ENCODE measurements at regions not wholly inside any gene's neighbourhood (a gene's known extent, or its start where the extent isn't known, plus 50 kb on each side); places are given as distances from the start of the nearest gene placed in this dataset.

DNA sequence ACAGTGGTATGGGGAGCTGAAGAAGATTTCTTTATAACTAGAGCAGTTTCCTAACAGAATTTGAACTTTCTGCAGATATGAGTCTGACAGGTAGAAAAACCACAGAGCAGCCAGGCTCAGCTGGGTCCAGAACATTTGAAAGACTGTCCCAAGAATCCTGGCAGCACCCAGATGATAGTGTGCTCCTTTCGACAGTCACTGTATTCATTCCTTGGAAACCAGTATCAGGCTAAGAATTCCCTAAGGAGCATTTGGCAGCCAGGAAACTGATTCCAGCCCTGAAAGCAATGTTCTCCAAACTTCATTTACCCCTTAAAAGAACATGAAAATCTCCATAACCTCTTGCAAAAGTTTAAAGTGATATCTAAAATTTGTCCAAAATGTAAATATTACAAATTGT lies 123.0 kb upstream of the MTAP start:
- H3K4me3 ChIP-seq: no peak overlapping the region
- H3K36me3 ChIP-seq: no peaks in the 10 kb centered on the region
- peaks cover 0 to 13% (median 3%) of the 10 kb centered on the region in 7 donors for H3K27me3 ChIP-seq
- no peaks in the 10 kb centered on the region for H3K4me1 ChIP-seq
- no peak overlapping the region for H3K27ac ChIP-seq
- no peaks in the 10 kb centered on the region for H3K9me3 ChIP-seq
- intact Hi-C loops (cut with DNase I): loop anchor here in 1 of 10 donors (10.0 kb wide), 1 partner anchor 55 kb away; no protein-coding TSS in a partner anchor
- ATAC-seq: no peak
- TF ChIP-seq, protein P1, sequence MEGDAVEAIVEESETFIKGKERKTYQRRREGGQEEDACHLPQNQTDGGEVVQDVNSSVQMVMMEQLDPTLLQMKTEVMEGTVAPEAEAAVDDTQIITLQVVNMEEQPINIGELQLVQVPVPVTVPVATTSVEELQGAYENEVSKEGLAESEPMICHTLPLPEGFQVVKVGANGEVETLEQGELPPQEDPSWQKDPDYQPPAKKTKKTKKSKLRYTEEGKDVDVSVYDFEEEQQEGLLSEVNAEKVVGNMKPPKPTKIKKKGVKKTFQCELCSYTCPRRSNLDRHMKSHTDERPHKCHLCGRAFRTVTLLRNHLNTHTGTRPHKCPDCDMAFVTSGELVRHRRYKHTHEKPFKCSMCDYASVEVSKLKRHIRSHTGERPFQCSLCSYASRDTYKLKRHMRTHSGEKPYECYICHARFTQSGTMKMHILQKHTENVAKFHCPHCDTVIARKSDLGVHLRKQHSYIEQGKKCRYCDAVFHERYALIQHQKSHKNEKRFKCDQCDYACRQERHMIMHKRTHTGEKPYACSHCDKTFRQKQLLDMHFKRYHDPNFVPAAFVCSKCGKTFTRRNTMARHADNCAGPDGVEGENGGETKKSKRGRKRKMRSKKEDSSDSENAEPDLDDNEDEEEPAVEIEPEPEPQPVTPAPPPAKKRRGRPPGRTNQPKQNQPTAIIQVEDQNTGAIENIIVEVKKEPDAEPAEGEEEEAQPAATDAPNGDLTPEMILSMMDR (IDR thresholded peaks at IDR 0.05): no peak
- DNase-seq: no peak
- 13 to 17% methylated on average over 1 of the region's 1 CpG for WGBS, 2 donors

DNA sequence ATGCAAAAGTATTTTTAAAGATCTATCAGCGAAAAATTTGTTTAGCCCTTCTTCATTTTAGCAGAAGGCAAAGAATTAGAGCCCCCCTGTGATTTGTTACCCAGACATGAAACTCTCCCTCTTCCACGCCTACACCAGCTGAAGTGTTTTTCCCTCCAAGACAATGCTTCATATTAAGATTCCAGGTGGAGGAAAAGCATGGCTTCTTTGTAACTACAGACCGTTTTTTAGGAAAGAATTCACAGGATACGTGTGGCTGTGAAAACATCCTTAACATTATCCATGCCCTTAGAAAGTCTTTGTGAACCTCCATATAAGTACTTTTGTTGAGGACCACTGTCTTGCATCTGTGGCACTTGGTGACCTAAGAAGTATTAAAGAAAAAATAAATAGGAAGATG lies 121.8 kb upstream of the MTAP start:
- no peak for ATAC-seq
- WGBS, 2 donors: 74 to 77% methylated on average over 4 of the region's 4 CpGs
- DNase-seq: no peak
- intact Hi-C loops (cut with DNase I): loop anchor here in 1 of 10 donors (10.0 kb wide), 1 partner anchor 96 kb away; no protein-coding TSS in a partner anchor
- H3K27ac ChIP-seq: no peak overlapping the region
- H3K4me3 ChIP-seq: no peak overlapping the region
- TF ChIP-seq, protein P1 (IDR thresholded peaks at IDR 0.05): no peak
- no peaks in the 10 kb centered on the region for H3K9me3 ChIP-seq
- peaks cover 0 to 5% (median 0%) of the 10 kb centered on the region in 9 donors for H3K4me1 ChIP-seq
- H3K27me3 ChIP-seq: peaks cover 0 to 13% (median 3%) of the 10 kb centered on the region in 7 donors
- no peaks in the 10 kb centered on the region for H3K36me3 ChIP-seq

DNA sequence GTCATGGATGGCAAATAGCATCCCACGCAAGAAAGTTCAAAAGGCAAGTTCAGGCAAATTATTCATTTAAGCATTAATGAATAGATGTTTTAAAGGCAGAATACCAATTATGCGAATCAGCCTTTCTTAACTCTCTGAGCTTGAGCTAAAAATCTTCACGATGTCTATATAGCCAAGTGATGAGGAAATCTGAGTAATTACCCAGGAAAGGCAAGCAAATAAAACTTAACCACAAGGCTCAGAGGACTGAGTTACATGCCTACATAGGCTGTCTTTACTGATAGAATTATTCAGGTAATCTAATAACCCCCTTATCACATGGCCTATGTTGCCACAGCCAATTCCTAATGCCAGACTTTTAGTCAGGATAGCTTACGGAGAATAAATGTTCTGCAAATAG lies 120.8 kb upstream of the MTAP start:
- no peaks in the 10 kb centered on the region for H3K9me3 ChIP-seq
- DNase-seq: no peak
- H3K4me1 ChIP-seq: peaks cover 0 to 5% (median 0%) of the 10 kb centered on the region in 9 donors
- ATAC-seq: no peak
- H3K27ac ChIP-seq: no peak overlapping the region
- TF ChIP-seq, protein P1 (IDR thresholded peaks at IDR 0.05): no peak
- no peaks in the 10 kb centered on the region for H3K36me3 ChIP-seq
- peaks cover 0 to 10% (median 0%) of the 10 kb centered on the region in 7 donors for H3K27me3 ChIP-seq
- 84 to 92% methylated on average over 4 of the region's 4 CpGs for WGBS, 2 donors
- H3K4me3 ChIP-seq: no peak overlapping the region
- intact Hi-C loops (cut with DNase I): loop anchor here in 1 of 10 donors (10.0 kb wide), 1 partner anchor 97 kb away; no protein-coding TSS in a partner anchor

DNA sequence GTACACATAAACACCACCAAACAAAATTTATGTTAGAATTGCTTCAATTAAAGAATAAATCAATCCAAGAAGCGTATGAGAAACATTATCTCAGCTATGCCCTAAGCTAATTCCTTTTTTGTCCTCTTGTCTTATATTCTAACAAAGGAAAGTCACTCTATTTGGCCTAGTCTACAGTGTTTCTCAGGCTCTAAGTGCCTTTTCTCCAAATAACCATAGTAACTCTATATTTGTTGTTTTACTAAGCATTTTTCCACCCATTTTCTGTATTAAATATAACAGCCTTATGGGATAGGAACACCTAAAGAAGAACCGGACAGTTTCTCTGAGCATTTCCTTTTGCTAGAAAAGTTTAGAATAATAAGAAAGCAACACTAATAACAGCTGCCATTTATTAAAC lies 120.1 kb upstream of the MTAP start:
- Histone ChIP-seq H3K4me3 (no peak overlapping the region), H3K9me3 (no peaks in the 10 kb centered on the region), H3K27ac (no peak overlapping the region), H3K36me3 (no peaks in the 10 kb centered on the region), H3K27me3 (peaks cover 0 to 8% (median 0%) of the 10 kb centered on the region in 7 donors), H3K4me1 (peaks cover 0 to 5% (median 0%) of the 10 kb centered on the region in 9 donors)
- 77 to 85% methylated on average over 2 of the region's 2 CpGs for WGBS, 2 donors
- TF ChIP-seq, protein P1 (IDR thresholded peaks at IDR 0.05): no peak
- ATAC-seq (no peak), DNase-seq (no peak)
- intact Hi-C loops (cut with DNase I): loop anchor here in 1 of 10 donors (10.0 kb wide), 1 partner anchor 98 kb away; no protein-coding TSS in a partner anchor

Measured in heart right ventricle (tissue), 16 donors.